Fibroblast of lung (primary cell): ENCODE measurements at regions not wholly inside any gene's neighbourhood (a gene's known extent, or its start where the extent isn't known, plus 50 kb on each side); places are given as distances from the start of the nearest gene placed in this dataset.

Source experiments
- DNase-seq, 2 donors: peaks; one replicate each; pipeline versions ENCODE4 v3.0.0 to v3.0.0-alpha.2; 2010; ENCODE audit warnings: low read depth in 2 of 2
- H2AFZ ChIP-seq: 2 replicates; pipeline ENCODE4 v1.5.1; 2012; ENCODE audit warnings: low read length, control low read depth, inconsistent platforms
- H3K27ac ChIP-seq: 2 replicates; pipeline ENCODE4 v1.5.1; 2011; ENCODE audit warnings: low read length, control low read depth; ENCODE audit not compliant: insufficient read depth
- H3K27me3 ChIP-seq: 2 replicates; pipeline ENCODE4 v1.5.1; 2011; ENCODE audit warnings: mild to moderate bottlenecking, low read length; ENCODE audit not compliant: control insufficient read depth, insufficient read depth
- H3K36me3 ChIP-seq: 2 replicates; pipeline ENCODE4 v1.5.1; 2011; ENCODE audit warnings: low read length; ENCODE audit not compliant: control insufficient read depth, insufficient read depth
- H3K4me1 ChIP-seq: 2 replicates; pipeline ENCODE4 v1.5.1; 2011; ENCODE audit warnings: low read length; ENCODE audit not compliant: control insufficient read depth, insufficient read depth; ENCODE audit errors: extremely low read depth
- H3K4me2 ChIP-seq: 2 replicates; pipeline ENCODE4 v1.5.1; 2011; ENCODE audit warnings: low read length, control low read depth; ENCODE audit not compliant: insufficient read depth; ENCODE audit errors: extremely low read depth
- H3K4me3 ChIP-seq, 4 experiments: fragments of 200-600 bp in 1 of 4; sonication (generic) in 1 of 4; replicated peaks in 1 of 4; 2 replicates each; pipeline ENCODE4 v1.5.1; 2011 to 2016; ENCODE audit warnings: low read length in 4 of 4, low read depth in 3 of 4, mild to moderate bottlenecking in 3 of 4, control low read depth in 2 of 4, inconsistent platforms in 1 of 4, mixed read lengths in 1 of 4; ENCODE audit not compliant: insufficient read depth in 1 of 4; ENCODE audit errors: control extremely low read depth in 1 of 4
- H3K79me2 ChIP-seq: 2 replicates; pipeline ENCODE4 v1.5.1; 2012; ENCODE audit warnings: mild to moderate bottlenecking, low read length, inconsistent platforms; ENCODE audit not compliant: control insufficient read depth, insufficient read depth
- H3K9ac ChIP-seq: 2 replicates; pipeline ENCODE4 v1.5.1; 2011; ENCODE audit warnings: mild to moderate bottlenecking, low read length, control low read depth; ENCODE audit not compliant: insufficient read depth
- H3K9me3 ChIP-seq: 2 replicates; pipeline ENCODE4 v1.5.1; 2012; ENCODE audit warnings: low read depth, low read length; ENCODE audit not compliant: control insufficient read depth, insufficient read depth
- H4K20me1 ChIP-seq: 2 replicates; pipeline ENCODE4 v1.5.1; 2011; ENCODE audit warnings: low read length; ENCODE audit not compliant: control insufficient read depth, insufficient read depth; ENCODE audit errors: extremely low read depth
- EZH2 ChIP-seq: IDR thresholded peaks from 2 replicates; pipeline ENCODE4 v1.5.1; 2012; ENCODE audit warnings: low read length, control low read depth, mild to moderate bottlenecking; ENCODE audit errors: missing control alignments
- TF ChIP-seq, protein P1 (sequence below), 2 donors: IDR thresholded peaks in 1 of 2; conservative IDR thresholded peaks in 1 of 2; 1 replicate in 1 of 2; 2 replicates in 1 of 2; pipeline ENCODE4 v1.5.1; 2011 to 2012; ENCODE audit warnings: low read length in 2 of 2, control low read depth in 1 of 2, inconsistent platforms in 1 of 2, low read depth in 1 of 2, mild to moderate bottlenecking in 1 of 2

DNA sequence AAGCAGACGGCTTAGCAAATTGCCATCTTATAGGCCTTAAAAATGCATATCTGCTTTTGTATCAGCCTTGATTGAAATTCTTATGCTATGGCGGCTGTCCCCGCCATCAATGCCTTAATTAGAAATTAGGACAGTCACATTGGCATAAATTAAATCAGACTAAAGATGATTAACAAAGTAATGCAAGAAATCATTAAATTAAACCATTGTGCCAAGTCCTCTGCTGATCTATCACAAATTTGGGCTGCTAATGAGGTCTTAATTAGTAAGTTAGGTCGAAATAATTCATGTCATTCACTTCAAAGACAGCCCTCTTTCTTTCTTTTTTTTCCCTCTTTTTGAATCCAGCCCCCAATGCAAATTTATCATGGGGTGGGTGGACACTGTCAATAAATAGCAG is 159.3 kb downstream of the MIAT start:
- TF ChIP-seq, protein P1, sequence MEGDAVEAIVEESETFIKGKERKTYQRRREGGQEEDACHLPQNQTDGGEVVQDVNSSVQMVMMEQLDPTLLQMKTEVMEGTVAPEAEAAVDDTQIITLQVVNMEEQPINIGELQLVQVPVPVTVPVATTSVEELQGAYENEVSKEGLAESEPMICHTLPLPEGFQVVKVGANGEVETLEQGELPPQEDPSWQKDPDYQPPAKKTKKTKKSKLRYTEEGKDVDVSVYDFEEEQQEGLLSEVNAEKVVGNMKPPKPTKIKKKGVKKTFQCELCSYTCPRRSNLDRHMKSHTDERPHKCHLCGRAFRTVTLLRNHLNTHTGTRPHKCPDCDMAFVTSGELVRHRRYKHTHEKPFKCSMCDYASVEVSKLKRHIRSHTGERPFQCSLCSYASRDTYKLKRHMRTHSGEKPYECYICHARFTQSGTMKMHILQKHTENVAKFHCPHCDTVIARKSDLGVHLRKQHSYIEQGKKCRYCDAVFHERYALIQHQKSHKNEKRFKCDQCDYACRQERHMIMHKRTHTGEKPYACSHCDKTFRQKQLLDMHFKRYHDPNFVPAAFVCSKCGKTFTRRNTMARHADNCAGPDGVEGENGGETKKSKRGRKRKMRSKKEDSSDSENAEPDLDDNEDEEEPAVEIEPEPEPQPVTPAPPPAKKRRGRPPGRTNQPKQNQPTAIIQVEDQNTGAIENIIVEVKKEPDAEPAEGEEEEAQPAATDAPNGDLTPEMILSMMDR (conservative IDR thresholded peaks at IDR 0.05 in 1 of 2, IDR thresholded peaks at IDR 0.05 in 1 of 2; ENCODE audit: low read depth in 1 of 2, low read length in 2 of 2): no peak
- no peak for TF ChIP-seq EZH2
- Histone ChIP-seq H3K4me1 (no peaks in the 10 kb centered on the region), H3K4me2 (no peak overlapping the region), H3K79me2 (no peaks in the 10 kb centered on the region), H3K27ac (no peak overlapping the region), H3K36me3 (no peaks in the 10 kb centered on the region), H3K27me3 (peaks cover 2% of the 10 kb centered on the region), H4K20me1 (no peaks in the 10 kb centered on the region), H2AFZ (no peak overlapping the region), H3K9ac (no peak overlapping the region), H3K4me3 (no peak overlapping the region), H3K9me3 (no peaks in the 10 kb centered on the region)
- DNase-seq: no peak

GRCh38 chr22:26817926-26818325 is 160.5 kb downstream of the MIAT start:
- H3K27me3 ChIP-seq: peaks cover 4% of the 10 kb centered on the region
- H3K79me2 ChIP-seq: no peaks in the 10 kb centered on the region
- no peak overlapping the region for H3K27ac ChIP-seq
- H3K4me3 ChIP-seq: no peak overlapping the region
- TF ChIP-seq EZH2: no peak
- TF ChIP-seq, protein P1 (conservative IDR thresholded peaks at IDR 0.05 in 1 of 2, IDR thresholded peaks at IDR 0.05 in 1 of 2; ENCODE audit: low read depth in 1 of 2, low read length in 2 of 2): no peak
- H3K4me1 ChIP-seq: no peaks in the 10 kb centered on the region
- no peak for DNase-seq
- no peaks in the 10 kb centered on the region for H3K9me3 ChIP-seq
- H4K20me1 ChIP-seq: no peaks in the 10 kb centered on the region
- no peak overlapping the region for H3K4me2 ChIP-seq
- no peaks in the 10 kb centered on the region for H3K36me3 ChIP-seq
- no peak overlapping the region for H2AFZ ChIP-seq
- no peak overlapping the region for H3K9ac ChIP-seq

DNA sequence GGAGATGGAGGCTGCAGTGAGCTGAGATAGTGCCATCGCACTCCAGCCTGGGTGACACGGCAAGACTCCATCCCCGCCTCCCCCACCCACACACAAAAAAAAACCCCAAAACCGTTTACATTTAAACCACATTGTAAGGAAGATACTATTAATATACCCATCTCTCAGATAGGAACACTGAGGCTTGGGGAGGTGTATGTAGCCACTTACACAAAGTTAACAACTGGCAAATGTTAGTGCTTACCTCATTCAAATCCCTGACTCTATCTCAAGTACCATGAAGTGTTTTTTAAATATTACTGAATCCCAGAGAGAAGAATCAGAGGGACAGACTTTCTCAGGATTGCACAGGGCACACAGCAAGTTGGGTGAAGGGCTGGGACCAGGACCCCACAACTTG is 164.5 kb downstream of the MIAT start:
- H3K27ac ChIP-seq: no peak overlapping the region
- H3K9me3 ChIP-seq: no peaks in the 10 kb centered on the region
- no peaks in the 10 kb centered on the region for H3K36me3 ChIP-seq
- H3K4me1 ChIP-seq: no peaks in the 10 kb centered on the region
- no peak overlapping the region for H2AFZ ChIP-seq
- H4K20me1 ChIP-seq: no peaks in the 10 kb centered on the region
- no peaks in the 10 kb centered on the region for H3K79me2 ChIP-seq
- TF ChIP-seq EZH2: no peak
- TF ChIP-seq, protein P1 (conservative IDR thresholded peaks at IDR 0.05 in 1 of 2, IDR thresholded peaks at IDR 0.05 in 1 of 2; ENCODE audit: low read depth in 1 of 2, low read length in 2 of 2): no peak
- DNase-seq: no peak
- H3K27me3 ChIP-seq: peaks cover 6% of the 10 kb centered on the region
- no peak overlapping the region for H3K9ac ChIP-seq
- no peak overlapping the region for H3K4me2 ChIP-seq
- no peak overlapping the region for H3K4me3 ChIP-seq
